Activated T-helper 17 cell treated with anti-CD3 and anti-CD28 coated beads, Interleukin-2, amount 50 U/mL, for 72 hours (primary cell): ENCODE measurements at regions not wholly inside any gene's neighbourhood (a gene's known extent, or its start where the extent isn't known, plus 50 kb on each side); places are given as distances from the start of the nearest gene placed in this dataset.
A peak's percentile ranks its signal among the peaks of the same experiment; 100 is the strongest.

Source experiments
- ATAC-seq: fragments of 150-1000 bp; cut with Tn5 transposase; replicated peaks from 2 replicates; pipeline ENCODE4 v1.10.0; 2021; ENCODE audit warnings: mild to moderate bottlenecking, moderate library complexity
- H3K27ac Mint-ChIP-seq: one replicate; pipeline ENCODE4 v1.8.0; 2022; ENCODE audit warnings: mixed read lengths
- H3K27me3 Mint-ChIP-seq: one replicate; pipeline ENCODE4 v1.8.0; 2022; ENCODE audit warnings: mixed read lengths
- H3K36me3 Mint-ChIP-seq: one replicate; pipeline ENCODE4 v1.8.0; 2022; ENCODE audit warnings: low read depth, mild to moderate bottlenecking, mixed read lengths
- H3K4me1 Mint-ChIP-seq: one replicate; pipeline ENCODE4 v1.8.0; 2022; ENCODE audit warnings: mixed read lengths
- H3K4me3 Mint-ChIP-seq: one replicate; pipeline ENCODE4 v1.8.0; 2022; ENCODE audit warnings: mild to moderate bottlenecking, mixed read lengths
- H3K9me3 Mint-ChIP-seq: one replicate; pipeline ENCODE4 v1.8.0; 2022; ENCODE audit warnings: mixed read lengths

- Mint-ChIP-seq H3K27me3 (peaks cover 1% of the 10 kb centered on the region), H3K27ac (no peak overlapping the region), H3K9me3 (no peaks in the 10 kb centered on the region), H3K4me1 (peaks cover 9% of the 10 kb centered on the region), H3K36me3 (no peaks in the 10 kb centered on the region), H3K4me3 (no peak overlapping the region)
- ATAC-seq, result no peak
Observed at GRCh38 chr21:29242201-29242600, 56.5 kb upstream of the BACH1 start.

GRCh38 chr21:29243188-29243587 lies 55.5 kb upstream of the BACH1 start:
- H3K27ac Mint-ChIP-seq, result no peak overlapping the region
- no peaks in the 10 kb centered on the region for H3K36me3 Mint-ChIP-seq
- peaks cover 3% of the 10 kb centered on the region for H3K27me3 Mint-ChIP-seq
- peaks cover 9% of the 10 kb centered on the region for H3K4me1 Mint-ChIP-seq
- H3K4me3 Mint-ChIP-seq, result no peak overlapping the region
- ATAC-seq, result no peak
- H3K9me3 Mint-ChIP-seq, result no peaks in the 10 kb centered on the region

GRCh38 chr21:29245104-29245643 lies 53.5 kb upstream of the BACH1 start:
- H3K27ac Mint-ChIP-seq, result peak overlapping the region; percentile 20
- no peaks in the 10 kb centered on the region for H3K36me3 Mint-ChIP-seq
- H3K27me3 Mint-ChIP-seq, result peaks cover 7% of the 10 kb centered on the region
- no peaks in the 10 kb centered on the region for H3K9me3 Mint-ChIP-seq
- H3K4me3 Mint-ChIP-seq, result peak overlapping the region; percentile 29
- peaks cover 9% of the 10 kb centered on the region for H3K4me1 Mint-ChIP-seq
- peak; percentile 98 for ATAC-seq

GRCh38 chr21:29245863-29246262 lies 52.9 kb upstream of the BACH1 start:
- Mint-ChIP-seq H3K27ac (peak overlapping the region; percentile 20), H3K27me3 (peaks cover 12% of the 10 kb centered on the region), H3K36me3 (no peaks in the 10 kb centered on the region), H3K9me3 (no peaks in the 10 kb centered on the region), H3K4me1 (peaks cover 9% of the 10 kb centered on the region), H3K4me3 (peak overlapping the region; percentile 29)
- ATAC-seq, result no peak

- no peak overlapping the region for H3K4me3 Mint-ChIP-seq
- no peaks in the 10 kb centered on the region for H3K36me3 Mint-ChIP-seq
- H3K27me3 Mint-ChIP-seq, result peaks cover 15% of the 10 kb centered on the region
- peaks cover 9% of the 10 kb centered on the region for H3K4me1 Mint-ChIP-seq
- no peaks in the 10 kb centered on the region for H3K9me3 Mint-ChIP-seq
- ATAC-seq, result no peak
- no peak overlapping the region for H3K27ac Mint-ChIP-seq
Observed at GRCh38 chr21:29246614-29247013, 52.1 kb upstream of the BACH1 start.

- no peak overlapping the region for H3K4me3 Mint-ChIP-seq
- peaks cover 9% of the 10 kb centered on the region for H3K4me1 Mint-ChIP-seq
- H3K36me3 Mint-ChIP-seq, result no peaks in the 10 kb centered on the region
- no peaks in the 10 kb centered on the region for H3K9me3 Mint-ChIP-seq
- H3K27me3 Mint-ChIP-seq, result peaks cover 23% of the 10 kb centered on the region
- ATAC-seq, result no peak
- H3K27ac Mint-ChIP-seq, result no peak overlapping the region
Observed at GRCh38 chr21:29248124-29248523, 50.6 kb upstream of the BACH1 start.
